Stimulated activated effector memory CD8-positive, alpha-beta T cell treated with anti-CD3 and anti-CD28 coated beads, Interleukin-12 subunit alpha, Interleukin-12 subunit beta, amount 100 ng/mL, for 72 hours (primary cell): ENCODE measurements at regions not wholly inside any gene's neighbourhood (a gene's known extent, or its start where the extent isn't known, plus 50 kb on each side); places are given as distances from the start of the nearest gene placed in this dataset.

Experiments used
- ATAC-seq: fragments of 150-1000 bp; cut with Tn5 transposase; 2 replicates; pipeline ENCODE4 v1.10.0; 2021
- DNase-seq, 2 donors: peaks; one replicate each; pipeline ENCODE4 v3.0.0; 2021 to 2022; ENCODE audit warnings: low spot score in 2 of 2
- H3K27ac Mint-ChIP-seq: one replicate; pipeline ENCODE4 v1.8.0; 2022; ENCODE audit warnings: mild to moderate bottlenecking, mixed read lengths
- H3K36me3 Mint-ChIP-seq: one replicate; pipeline ENCODE4 v1.8.0; 2022; ENCODE audit warnings: mild to moderate bottlenecking, mixed read lengths
- H3K4me1 Mint-ChIP-seq: one replicate; pipeline ENCODE4 v1.8.0; 2022; ENCODE audit warnings: mixed read lengths
- H3K4me3 Mint-ChIP-seq: one replicate; pipeline ENCODE4 v1.8.0; 2022; ENCODE audit warnings: mild to moderate bottlenecking, mixed read lengths
- H3K9me3 Mint-ChIP-seq: one replicate; pipeline ENCODE4 v1.8.0; 2022; ENCODE audit warnings: mixed read lengths

GRCh38 chr10:128887856-128888255 lies 579.2 kb upstream of the MGMT start:
- H3K4me1 Mint-ChIP-seq, result no peaks in the 10 kb centered on the region
- H3K9me3 Mint-ChIP-seq, result peaks cover 8% of the 10 kb centered on the region
- no peak overlapping the region for H3K4me3 Mint-ChIP-seq
- H3K36me3 Mint-ChIP-seq, result no peaks in the 10 kb centered on the region
- DNase-seq, result no peak
- ATAC-seq, result no peak
- H3K27ac Mint-ChIP-seq, result no peak overlapping the region

GRCh38 chr10:128892005-128892404 lies 575.0 kb upstream of the MGMT start:
- H3K27ac Mint-ChIP-seq, result no peak overlapping the region
- no peaks in the 10 kb centered on the region for H3K36me3 Mint-ChIP-seq
- no peaks in the 10 kb centered on the region for H3K4me1 Mint-ChIP-seq
- ATAC-seq (no peak), DNase-seq (no peak)
- peaks cover 8% of the 10 kb centered on the region for H3K9me3 Mint-ChIP-seq
- no peak overlapping the region for H3K4me3 Mint-ChIP-seq

- no peak for ATAC-seq
These were observed 572.4 kb upstream of the MGMT start for GRCh38 chr10:128894641-128895040.

GRCh38 chr10:128895473-128895872 lies 571.6 kb upstream of the MGMT start:
- Mint-ChIP-seq H3K36me3 (no peaks in the 10 kb centered on the region), H3K9me3 (no peaks in the 10 kb centered on the region), H3K4me1 (no peaks in the 10 kb centered on the region), H3K27ac (no peak overlapping the region), H3K4me3 (no peak overlapping the region)
- ATAC-seq, result no peak
- no peak for DNase-seq

More at GRCh38 chr10:128894641-128895040, 572.4 kb upstream of the MGMT start:
- H3K9me3 Mint-ChIP-seq, result no peaks in the 10 kb centered on the region
- H3K4me3 Mint-ChIP-seq, result no peak overlapping the region
- peak in 1 of 2 donors; percentile 23 for DNase-seq
- H3K27ac Mint-ChIP-seq, result no peak overlapping the region
- H3K36me3 Mint-ChIP-seq, result no peaks in the 10 kb centered on the region
- no peaks in the 10 kb centered on the region for H3K4me1 Mint-ChIP-seq

- ATAC-seq (no peak), DNase-seq (no peak)
- no peak overlapping the region for H3K4me3 Mint-ChIP-seq
- no peaks in the 10 kb centered on the region for H3K4me1 Mint-ChIP-seq
- H3K27ac Mint-ChIP-seq, result no peak overlapping the region
- H3K9me3 Mint-ChIP-seq, result no peaks in the 10 kb centered on the region
- H3K36me3 Mint-ChIP-seq, result no peaks in the 10 kb centered on the region
These were observed 570.8 kb upstream of the MGMT start for GRCh38 chr10:128896116-128896795.

- ATAC-seq (no peak), DNase-seq (no peak)
- Mint-ChIP-seq H3K36me3 (no peaks in the 10 kb centered on the region), H3K9me3 (no peaks in the 10 kb centered on the region), H3K4me1 (no peaks in the 10 kb centered on the region), H3K4me3 (no peak overlapping the region), H3K27ac (no peak overlapping the region)
These were observed 570.1 kb upstream of the MGMT start for GRCh38 chr10:128896963-128897362.

- Mint-ChIP-seq H3K27ac (no peak overlapping the region), H3K4me1 (no peaks in the 10 kb centered on the region), H3K9me3 (no peaks in the 10 kb centered on the region), H3K36me3 (no peaks in the 10 kb centered on the region), H3K4me3 (no peak overlapping the region)
- ATAC-seq (no peak), DNase-seq (peak in 1 of 2 donors; percentile 12)
These were observed 569.5 kb upstream of the MGMT start for GRCh38 chr10:128897401-128898129.

- H3K9me3 Mint-ChIP-seq, result no peaks in the 10 kb centered on the region
- H3K4me1 Mint-ChIP-seq, result no peaks in the 10 kb centered on the region
- H3K27ac Mint-ChIP-seq, result no peak overlapping the region
- ATAC-seq (no peak), DNase-seq (peak in 1 of 2 donors; percentile 15)
- H3K36me3 Mint-ChIP-seq, result no peaks in the 10 kb centered on the region
- no peak overlapping the region for H3K4me3 Mint-ChIP-seq
These were observed 568.7 kb upstream of the MGMT start for GRCh38 chr10:128898133-128898915.

GRCh38 chr10:128898916-128899195 lies 568.2 kb upstream of the MGMT start:
- H3K4me1 Mint-ChIP-seq, result no peaks in the 10 kb centered on the region
- no peaks in the 10 kb centered on the region for H3K9me3 Mint-ChIP-seq
- no peak overlapping the region for H3K27ac Mint-ChIP-seq
- no peaks in the 10 kb centered on the region for H3K36me3 Mint-ChIP-seq
- H3K4me3 Mint-ChIP-seq, result no peak overlapping the region
- ATAC-seq (no peak), DNase-seq (no peak)

- no peak overlapping the region for H3K4me3 Mint-ChIP-seq
- DNase-seq, result no peak
- H3K4me1 Mint-ChIP-seq, result no peaks in the 10 kb centered on the region
- H3K9me3 Mint-ChIP-seq, result no peaks in the 10 kb centered on the region
- H3K36me3 Mint-ChIP-seq, result no peaks in the 10 kb centered on the region
- H3K27ac Mint-ChIP-seq, result no peak overlapping the region
- no peak for ATAC-seq
These were observed 566.6 kb upstream of the MGMT start for GRCh38 chr10:128900456-128900855.

GRCh38 chr10:128901236-128901635 lies 565.8 kb upstream of the MGMT start:
- H3K4me1 Mint-ChIP-seq, result no peaks in the 10 kb centered on the region
- no peaks in the 10 kb centered on the region for H3K36me3 Mint-ChIP-seq
- DNase-seq, result no peak
- H3K4me3 Mint-ChIP-seq, result no peak overlapping the region
- ATAC-seq, result no peak
- no peaks in the 10 kb centered on the region for H3K9me3 Mint-ChIP-seq
- no peak overlapping the region for H3K27ac Mint-ChIP-seq

GRCh38 chr10:128902031-128902710 lies 564.9 kb upstream of the MGMT start:
- ATAC-seq (no peak), DNase-seq (peak in 1 of 2 donors; percentile 6)
- Mint-ChIP-seq H3K36me3 (no peaks in the 10 kb centered on the region), H3K4me3 (no peak overlapping the region), H3K9me3 (no peaks in the 10 kb centered on the region), H3K27ac (no peak overlapping the region), H3K4me1 (no peaks in the 10 kb centered on the region)

- no peaks in the 10 kb centered on the region for H3K9me3 Mint-ChIP-seq
- DNase-seq (no peak), ATAC-seq (no peak)
- no peaks in the 10 kb centered on the region for H3K36me3 Mint-ChIP-seq
- no peaks in the 10 kb centered on the region for H3K4me1 Mint-ChIP-seq
- H3K4me3 Mint-ChIP-seq, result no peak overlapping the region
- H3K27ac Mint-ChIP-seq, result no peak overlapping the region
These were observed 559.7 kb upstream of the MGMT start for GRCh38 chr10:128907155-128907941.

GRCh38 chr10:128908099-128908498 lies 558.9 kb upstream of the MGMT start:
- H3K27ac Mint-ChIP-seq, result no peak overlapping the region
- H3K4me1 Mint-ChIP-seq, result no peaks in the 10 kb centered on the region
- no peak for DNase-seq
- H3K36me3 Mint-ChIP-seq, result no peaks in the 10 kb centered on the region
- no peak for ATAC-seq
- no peaks in the 10 kb centered on the region for H3K9me3 Mint-ChIP-seq
- H3K4me3 Mint-ChIP-seq, result no peak overlapping the region

- DNase-seq, result no peak
- no peaks in the 10 kb centered on the region for H3K36me3 Mint-ChIP-seq
- no peak for ATAC-seq
- H3K27ac Mint-ChIP-seq, result no peak overlapping the region
- no peaks in the 10 kb centered on the region for H3K9me3 Mint-ChIP-seq
- no peak overlapping the region for H3K4me3 Mint-ChIP-seq
- H3K4me1 Mint-ChIP-seq, result no peaks in the 10 kb centered on the region
These were observed 558.5 kb upstream of the MGMT start for GRCh38 chr10:128908499-128908898.
